HG02763 (cell line): ENCODE measurements at regions not wholly inside any gene's neighbourhood (a gene's known extent, or its start where the extent isn't known, plus 50 kb on each side); places are given as distances from the start of the nearest gene placed in this dataset.
"Not testable (repeated sequence)": the region's sequence is repeated elsewhere in the genome, so short reads cannot be mapped to it uniquely, and the experiment has no call there.

Source experiments
- ATAC-seq: cut with Tn5 transposase; IDR thresholded peaks from one replicate; pipeline ENCODE4 v1.9.1; 2021; ENCODE audit warnings: mild to moderate bottlenecking, moderate library complexity; ENCODE audit not compliant: unreplicated experiment

DNA sequence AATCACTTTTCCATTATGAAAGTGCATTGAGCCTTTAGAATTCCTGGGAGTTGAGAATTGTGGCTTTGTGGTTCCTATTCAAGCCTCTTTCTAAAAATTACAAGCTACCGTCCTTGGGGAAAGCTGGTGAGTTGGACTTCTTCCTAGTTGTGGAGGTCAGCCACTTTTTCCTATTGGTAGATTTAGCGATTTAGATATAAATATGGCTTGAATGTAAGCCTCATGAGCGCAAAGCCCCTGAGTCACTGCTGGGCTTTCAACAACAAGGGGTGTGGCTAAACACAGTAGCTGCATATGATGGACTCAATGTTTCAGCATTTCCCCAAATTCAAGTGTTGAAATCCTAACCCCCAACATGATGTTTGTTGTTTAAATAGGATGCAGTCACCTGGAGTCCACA is 150.0 kb upstream of the IGFBP3 start:
- no peak for ATAC-seq

DNA sequence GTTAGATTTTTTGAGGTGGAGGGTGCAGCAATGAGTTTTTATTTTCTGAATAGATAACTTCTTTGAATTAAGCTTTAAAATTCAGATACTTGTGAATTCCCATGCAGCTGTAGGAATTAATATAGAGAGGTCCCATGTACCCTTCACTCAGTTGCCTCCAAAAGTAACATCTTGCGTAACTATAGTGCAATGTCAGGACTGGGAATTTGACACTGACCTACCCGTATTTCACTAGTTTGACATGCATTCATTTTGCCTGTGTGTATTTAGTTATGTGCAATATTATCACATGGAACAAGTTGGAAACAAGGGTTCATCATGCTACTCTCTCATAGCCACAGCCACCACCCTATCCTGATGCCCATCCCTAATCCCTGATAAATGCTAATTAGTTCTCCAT is 147.1 kb upstream of the IGFBP3 start:
- ATAC-seq, result no peak

DNA sequence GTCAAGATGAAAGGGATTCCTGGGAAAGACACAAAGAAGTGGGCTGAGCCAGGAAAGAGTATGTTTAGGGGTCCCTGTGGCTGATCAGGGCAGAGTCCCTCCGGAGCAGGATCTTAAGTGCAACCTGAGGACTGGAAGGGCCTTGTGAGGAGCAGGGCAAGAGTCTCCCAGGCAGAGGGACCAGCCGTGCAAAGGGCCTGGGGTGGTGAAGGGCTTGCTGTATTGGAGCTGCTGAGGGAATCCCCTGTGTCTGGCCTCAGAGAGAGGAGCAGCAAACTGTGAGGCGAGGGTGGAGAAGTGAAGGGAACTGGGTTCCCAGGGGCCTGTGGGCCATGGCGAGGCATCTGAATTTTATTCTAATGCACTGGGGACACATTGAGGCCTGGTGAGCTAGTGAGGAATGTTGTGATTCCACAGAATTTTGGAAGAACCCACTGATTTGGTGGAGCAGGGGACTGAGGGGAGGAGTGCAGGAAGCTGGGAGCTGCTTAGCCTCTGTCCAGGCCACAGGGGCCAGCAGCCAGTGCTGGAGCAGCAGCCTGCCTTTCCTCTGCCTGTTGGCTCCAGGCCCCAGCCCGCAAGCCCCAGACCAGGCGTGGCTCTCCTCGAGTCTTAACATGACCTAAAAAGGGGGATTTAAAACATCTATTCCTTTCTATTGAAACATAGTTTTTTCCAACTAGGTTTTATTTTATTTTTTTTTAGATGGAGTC is 138.4 kb upstream of the IGFBP3 start:
- ATAC-seq, result no peak

DNA sequence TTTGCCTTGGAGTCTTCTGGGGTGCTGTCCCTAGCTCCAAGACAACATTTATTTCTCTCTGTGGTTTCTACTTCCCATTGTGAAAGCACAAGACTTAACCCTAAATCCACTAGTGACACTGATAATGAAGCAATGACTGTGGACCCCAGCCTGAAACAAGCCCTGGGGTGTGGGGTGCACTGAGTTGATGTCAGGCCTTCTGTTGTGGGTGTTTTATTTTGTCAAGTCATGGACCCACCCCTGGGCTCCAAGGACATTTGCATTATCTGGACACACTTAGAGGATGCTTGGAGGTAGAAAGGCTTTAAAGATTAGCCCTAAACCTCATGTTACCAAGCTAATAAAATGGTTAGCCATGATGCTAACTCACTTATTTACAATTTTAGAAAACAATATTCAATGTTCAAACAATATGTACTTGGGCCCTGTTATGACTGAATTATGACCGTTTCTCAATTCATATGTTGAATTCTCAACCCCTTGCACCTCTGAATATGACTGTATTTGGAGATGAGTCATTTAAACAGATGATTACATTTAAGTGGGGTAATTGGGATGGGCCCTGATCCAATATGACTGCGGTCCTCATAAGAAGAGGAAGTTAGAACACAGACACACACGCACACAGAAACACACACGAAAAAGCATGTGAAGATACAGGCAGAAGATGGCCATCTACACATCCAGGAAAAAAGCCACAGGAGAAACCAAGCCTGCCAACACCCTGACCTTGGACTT is 137.2 kb upstream of the IGFBP3 start:
- no peak for ATAC-seq

DNA sequence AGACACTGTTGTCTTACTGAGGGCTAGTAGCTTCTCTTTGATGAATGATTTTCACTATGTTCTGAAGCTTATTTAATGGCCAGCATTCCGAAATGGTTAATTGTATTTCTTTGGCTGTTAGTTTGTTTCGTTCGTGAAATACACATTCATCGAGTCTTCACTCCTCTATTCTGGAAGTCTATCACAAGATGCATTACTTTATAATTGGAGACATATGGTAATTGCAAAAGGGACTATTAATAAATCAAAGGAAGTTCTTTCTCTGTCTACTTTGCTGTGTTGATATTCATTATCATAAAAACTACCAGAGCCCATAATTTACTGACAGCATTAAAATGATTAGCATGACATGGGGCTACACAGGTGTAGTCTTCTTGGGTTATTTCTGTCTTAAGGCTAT is 133.8 kb upstream of the IGFBP3 start:
- ATAC-seq, result no peak

DNA sequence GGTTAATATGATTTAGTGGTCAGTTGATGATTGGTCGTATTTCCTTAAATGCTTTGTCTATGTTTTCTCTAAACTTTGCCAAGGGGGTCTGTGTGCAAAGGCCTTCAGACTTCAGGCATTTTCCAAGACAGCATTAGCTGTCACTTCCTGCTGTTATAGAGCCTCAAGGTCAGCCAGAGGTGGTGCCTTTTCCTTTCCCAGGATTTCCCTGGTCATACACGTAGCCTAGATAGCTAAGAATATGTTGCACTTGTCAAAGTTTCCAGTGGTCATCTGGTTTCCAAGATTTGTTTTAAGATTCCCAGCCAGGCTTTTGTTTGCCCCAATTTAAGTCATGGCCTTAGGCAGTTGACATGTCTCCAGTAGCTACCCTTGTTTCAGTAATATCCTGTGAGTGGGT is 133.2 kb upstream of the IGFBP3 start:
- ATAC-seq, result no peak

DNA sequence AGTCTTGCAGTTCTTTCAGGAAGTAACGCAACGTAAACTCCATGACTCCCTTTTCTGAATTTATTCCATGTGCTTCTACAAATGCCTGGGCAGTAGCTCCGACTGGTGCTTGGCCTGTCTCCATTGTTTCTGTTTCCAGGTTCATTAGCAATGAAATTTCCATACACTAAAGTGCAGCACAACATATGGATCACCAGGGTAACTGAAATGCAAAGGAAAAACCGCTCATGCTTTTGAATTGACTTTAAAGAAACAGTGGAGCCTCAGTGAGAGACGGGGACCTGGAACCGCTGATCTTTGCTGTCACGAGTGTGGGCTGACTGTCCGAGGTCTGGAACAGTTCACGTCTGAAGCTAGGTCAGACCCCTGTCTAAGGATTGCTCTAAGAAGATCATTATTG is 126.5 kb upstream of the IGFBP3 start:
- ATAC-seq, result no peak

DNA sequence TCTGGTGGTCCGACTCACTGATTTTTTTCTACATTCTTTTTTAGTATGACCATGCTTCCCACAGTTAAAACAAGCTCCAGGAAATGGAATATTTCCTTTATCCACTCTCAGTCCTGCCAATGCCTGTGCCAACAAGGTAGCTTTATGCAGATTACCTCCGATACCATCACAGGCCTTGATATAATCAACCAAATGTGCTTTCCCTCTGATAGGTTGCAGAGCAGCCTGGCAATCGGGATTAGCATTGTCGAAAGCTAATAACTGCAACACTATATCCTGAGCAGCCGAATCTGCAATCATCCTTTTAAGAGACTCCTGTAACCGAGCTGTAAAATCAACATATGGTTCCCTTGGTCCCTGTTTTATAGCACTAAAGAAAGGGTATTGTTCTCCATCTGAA is 122.3 kb upstream of the IGFBP3 start:
- ATAC-seq, result not testable (repeated sequence)

DNA sequence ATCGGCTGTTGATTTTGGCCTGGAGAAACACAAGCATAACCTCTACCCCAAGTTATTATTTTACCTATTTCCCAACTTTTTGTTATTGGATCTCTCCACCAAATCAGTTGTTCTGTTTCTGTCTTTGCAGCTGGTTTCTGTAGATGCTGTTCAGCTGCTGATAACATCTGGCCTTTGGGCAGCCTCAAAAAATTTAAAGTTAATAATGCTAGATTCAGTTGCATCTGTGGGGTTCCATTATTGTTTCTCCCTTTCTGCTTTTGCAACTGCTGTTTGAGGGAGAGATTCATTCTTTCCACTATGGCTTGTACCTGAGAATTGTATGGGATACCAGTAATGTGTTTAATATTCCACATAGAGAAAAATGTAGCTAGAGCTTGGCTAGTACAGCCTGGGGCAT is 118.7 kb upstream of the IGFBP3 start:
- ATAC-seq, result not testable (repeated sequence)

DNA sequence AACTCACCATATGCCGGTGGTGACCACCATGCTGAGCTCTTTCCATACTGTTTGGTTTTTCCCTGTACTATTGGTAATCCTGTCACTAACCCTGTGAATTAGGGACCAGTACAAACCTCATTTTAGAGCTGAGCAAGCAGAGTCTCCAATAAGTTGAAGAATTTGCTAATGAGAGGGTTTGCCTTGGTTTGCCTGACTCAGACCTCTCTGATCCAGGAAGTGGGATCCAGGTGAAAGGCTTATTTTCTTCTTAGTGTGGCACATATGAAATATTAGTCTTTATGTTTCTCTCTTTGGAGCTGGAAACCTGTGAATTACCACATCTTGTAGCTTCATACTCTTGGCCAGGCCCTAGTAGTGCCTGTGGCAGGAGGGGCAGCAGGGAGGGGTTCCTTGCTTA is 114.1 kb upstream of the IGFBP3 start:
- ATAC-seq, result no peak

DNA sequence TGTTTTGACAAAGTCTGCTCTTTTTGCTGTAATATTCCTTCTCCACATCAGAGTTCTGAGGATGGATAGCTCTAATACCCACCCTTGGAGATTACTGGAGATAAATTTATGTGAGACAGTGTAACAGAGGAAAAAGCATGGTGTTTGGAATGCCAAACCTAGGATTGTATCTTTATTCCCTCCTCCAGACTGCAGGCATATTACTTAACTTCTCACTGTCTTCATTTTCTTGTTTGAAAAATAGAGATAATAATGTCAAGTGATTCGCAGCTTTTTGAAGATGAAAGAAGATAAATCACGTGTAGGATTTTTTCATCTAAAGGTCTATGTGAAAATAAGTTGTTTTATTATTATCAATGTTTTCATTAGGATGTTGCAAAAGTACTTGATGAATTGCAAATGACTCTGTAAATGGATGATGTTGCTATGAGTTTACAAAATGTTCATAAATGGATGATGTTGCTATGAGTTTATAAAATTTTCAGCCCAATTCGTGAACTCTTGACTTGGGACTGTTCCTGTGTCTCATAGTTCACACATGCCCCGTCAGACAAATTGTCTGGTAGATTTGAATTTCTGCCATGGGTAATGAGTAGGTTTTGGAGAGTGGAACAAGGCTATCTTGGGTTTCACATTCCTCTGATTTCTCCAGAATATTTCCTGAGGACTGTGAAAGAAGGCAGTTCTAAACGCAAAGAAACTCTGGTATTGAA is 113.1 kb upstream of the IGFBP3 start:
- no peak for ATAC-seq

DNA sequence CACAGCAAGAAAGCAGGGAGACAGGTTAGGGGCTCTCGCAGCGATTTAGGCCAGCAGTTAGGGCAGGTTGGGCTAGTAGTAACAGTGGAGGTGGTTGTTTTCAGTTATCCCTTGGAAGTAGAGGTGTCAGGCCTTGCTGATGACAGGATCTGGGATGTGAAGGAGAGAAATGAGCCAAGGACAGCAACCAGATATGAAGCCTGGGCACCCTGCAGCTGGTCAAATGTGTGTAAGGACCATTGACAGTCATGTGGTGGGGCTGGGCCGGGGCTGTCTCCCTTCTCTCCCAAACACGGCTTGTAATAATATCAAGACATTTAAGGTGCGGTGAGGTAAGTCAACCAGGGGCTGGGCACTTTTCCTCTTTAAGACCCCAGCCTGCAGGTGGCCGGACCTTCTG is 112.5 kb upstream of the IGFBP3 start:
- no peak for ATAC-seq

DNA sequence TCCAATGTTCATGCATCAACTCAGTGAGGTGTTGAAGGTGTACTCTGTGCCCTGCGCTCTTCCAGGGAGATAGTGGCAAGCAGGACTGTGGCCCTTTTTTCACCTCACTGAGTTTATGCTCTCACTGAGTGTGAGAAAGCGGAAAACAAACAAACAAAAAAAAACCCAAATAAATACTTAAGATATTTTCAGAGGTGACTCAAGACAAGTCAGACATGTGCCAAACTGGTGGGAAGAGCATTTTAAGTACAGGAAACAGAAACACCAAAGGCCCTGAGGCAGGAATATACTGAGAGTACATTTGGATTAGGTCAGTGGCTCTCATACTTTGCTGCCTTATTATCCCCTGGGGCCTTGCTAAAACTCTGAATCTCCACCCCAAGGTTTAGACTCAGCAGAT is 111.9 kb upstream of the IGFBP3 start:
- no peak for ATAC-seq

DNA sequence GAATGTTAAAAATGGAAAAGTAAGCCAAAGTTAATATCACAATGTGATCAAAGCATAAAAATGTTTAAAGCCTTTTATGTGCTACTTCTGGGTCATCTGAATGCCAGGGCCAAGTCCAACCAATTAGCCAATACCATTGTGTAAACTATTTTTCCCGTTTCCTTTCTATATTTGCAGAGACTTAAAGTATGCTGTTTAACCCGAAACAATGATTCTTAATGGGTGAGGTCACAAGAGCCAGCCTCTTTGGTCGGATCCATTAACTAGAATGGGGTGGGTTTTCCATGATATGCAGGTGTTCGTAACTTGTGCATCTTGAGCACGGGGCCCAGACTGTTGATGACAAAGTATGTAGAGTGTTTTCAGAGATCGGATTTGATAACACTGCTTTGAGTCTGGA is 111.3 kb upstream of the IGFBP3 start:
- no peak for ATAC-seq

DNA sequence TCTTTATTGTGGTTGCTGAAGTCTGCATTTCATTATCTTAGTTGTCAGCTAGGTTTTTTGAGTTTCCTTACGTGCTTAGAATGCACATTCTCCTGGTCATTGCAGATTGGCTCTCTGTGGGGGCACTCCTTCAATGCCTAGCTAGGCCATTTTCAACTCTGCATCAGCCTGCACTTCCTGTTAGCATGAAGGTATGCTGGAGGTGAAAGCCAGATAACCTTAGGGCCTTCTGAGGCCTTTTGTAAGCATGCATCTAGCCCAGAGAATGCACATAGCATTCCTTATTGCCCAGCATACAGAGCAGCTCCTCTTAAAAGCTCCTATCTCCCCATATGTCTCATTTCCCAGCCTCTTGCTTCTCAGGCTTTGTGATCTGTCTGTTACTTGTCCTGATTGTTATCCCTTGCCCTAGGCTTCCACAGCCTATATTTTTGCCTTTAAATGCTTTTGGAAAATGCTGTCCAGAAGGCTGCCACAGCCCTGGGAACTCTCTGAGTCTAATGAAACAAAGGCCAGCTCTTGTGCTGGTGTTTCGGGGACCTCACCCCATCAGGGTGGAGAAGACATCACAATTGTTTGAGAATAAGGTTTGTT is 108.1 kb upstream of the IGFBP3 start:
- ATAC-seq, result no peak

DNA sequence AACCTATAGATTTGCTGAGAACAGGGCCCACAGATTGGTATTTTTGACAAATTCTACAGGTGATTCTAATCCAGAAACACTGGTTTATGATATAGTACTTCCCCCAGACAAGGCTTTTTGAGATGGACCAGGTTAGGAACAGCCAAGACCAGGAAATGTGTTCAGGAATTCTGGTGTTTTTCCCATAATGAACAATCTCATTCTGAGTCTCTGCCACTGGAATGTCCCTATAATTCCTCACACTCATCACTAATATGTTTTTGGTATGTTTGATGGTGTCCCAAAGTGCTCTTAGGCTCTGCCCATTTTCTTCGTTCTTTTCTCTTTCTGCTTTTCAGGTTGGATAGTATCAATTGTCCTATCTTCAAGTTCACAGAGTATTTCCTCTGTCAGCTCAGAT is 107.2 kb upstream of the IGFBP3 start:
- no peak for ATAC-seq

DNA sequence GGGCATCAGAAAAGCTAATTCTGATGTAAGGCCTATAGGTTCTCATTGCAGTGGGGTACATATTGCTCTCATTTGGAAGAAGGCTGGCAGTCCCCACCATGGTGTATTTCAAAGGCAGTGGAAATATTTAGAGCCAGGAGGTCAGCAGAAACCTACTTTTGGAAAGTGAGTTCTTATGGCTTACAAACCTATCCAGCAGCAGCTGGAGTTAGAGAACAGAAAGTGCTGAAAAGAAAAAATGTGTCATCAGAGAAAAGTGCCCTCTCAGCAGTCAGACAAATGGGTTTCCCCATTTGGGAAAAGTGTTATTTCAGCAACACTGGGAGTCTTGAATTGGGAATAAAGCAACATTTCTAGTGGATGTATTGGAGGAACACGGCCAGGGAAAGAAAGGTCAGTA is 105.7 kb upstream of the IGFBP3 start:
- ATAC-seq, result no peak

DNA sequence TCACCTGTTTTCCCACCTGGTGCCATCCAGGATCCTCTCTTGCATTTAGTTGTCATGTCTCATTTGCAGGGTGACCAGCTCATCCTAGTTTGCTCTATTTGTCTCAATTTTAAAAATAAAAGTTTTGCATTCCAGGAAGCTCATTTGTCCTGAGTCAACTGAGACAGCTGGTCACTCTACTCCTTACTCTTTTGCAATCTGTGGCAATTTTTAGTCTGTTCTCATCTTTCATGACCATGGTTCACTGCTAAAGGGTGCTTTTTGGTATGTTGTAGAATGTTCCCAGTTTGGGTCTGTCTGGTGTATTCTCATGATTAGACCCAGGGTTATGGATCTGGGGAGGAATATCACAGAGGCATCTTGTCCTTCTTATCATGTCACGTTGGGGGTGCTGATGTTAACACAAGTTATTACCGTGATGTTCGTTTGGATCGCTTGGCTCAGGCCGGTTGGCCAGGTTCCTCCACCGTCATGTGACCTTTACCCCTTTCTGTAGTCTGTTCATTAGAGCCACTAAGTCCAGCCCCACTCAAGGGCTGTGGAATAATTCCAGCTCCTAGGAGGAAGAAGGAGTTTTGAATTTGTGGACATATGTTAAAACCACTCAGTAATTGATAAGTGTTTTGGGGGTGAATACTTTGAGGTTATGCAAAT is 103.3 kb upstream of the IGFBP3 start:
- ATAC-seq, result no peak

DNA sequence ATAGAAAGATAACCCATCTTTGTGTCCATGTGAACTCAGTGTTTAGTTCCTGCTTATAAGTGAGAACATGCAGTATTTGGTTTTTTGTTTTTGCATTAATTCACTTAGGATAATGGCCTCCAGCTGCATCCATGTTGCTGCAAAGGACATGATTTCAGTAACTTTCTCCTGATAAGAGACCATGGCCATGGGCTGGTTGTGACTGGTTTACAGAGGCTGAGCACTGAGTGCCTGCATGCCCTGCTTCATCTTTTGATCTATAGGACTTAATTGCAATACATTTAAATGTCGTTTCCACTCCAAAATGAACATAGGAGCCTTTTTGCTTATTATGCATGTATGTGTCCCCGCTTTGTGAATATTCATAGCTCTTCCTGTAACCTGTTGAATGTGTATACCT is 101.3 kb upstream of the IGFBP3 start:
- no peak for ATAC-seq

DNA sequence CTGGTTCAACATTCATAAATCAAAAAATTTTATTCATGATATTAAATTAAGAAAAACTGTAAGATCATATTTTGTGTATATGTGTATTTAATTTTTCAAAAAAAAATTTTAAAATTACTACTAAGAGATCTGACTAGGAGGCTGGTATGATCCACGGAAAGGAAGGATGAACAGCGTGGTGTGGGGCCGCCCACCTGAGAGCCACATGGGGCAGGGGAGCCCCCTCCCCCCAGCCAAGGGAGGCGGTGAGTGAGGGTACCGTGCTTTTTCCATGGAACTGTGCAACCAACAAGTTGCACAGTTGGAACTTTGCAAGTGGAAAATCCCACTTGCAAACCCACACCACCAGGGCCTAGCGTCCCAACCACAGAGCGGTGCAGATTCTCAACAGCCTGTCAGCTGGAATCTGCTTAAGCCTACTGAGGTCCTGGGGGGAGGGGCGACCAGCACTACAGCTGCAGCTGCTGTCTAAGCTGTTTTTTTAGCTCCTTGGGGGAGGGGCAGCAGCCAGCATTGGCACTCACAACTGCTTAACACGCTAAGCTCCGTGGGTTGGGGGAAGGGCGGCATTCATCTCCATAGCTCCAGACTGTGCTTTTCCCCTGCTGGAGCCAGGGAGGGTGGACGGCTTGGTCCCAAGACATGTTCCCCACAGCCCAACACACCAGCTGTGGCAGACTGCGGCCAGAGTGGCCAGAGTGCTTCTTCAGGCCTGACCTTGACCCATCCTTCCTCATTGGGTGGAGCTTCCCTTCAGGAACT is 94.2 kb upstream of the IGFBP3 start:
- ATAC-seq, result no peak
